ENCODE measurements at regions not wholly inside any gene's neighbourhood (a gene's known extent, or its start where the extent isn't known, plus 50 kb on each side); places are given as distances from the start of the nearest gene placed in this dataset.

DNA sequence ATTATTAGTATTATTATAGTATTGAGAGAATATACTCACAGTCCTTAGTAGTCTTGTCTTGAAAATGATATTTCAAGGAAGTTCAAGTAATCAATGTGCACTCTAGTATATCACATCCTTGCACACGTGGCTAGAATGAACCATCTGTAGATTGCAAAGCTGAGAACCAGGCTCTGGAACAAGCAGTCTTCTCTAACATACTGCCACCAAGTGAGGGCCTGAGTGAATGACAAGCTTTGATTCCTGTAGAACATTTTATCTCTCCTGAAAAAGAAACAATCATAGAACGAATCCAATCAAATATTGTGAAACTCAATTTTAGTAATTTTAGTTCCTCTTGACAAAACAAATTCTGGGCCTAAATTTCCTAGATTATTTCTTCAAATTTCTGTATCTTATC, 55.3 kb upstream of the SULT1C3 start:
- TF ChIP-seq, protein P1, sequence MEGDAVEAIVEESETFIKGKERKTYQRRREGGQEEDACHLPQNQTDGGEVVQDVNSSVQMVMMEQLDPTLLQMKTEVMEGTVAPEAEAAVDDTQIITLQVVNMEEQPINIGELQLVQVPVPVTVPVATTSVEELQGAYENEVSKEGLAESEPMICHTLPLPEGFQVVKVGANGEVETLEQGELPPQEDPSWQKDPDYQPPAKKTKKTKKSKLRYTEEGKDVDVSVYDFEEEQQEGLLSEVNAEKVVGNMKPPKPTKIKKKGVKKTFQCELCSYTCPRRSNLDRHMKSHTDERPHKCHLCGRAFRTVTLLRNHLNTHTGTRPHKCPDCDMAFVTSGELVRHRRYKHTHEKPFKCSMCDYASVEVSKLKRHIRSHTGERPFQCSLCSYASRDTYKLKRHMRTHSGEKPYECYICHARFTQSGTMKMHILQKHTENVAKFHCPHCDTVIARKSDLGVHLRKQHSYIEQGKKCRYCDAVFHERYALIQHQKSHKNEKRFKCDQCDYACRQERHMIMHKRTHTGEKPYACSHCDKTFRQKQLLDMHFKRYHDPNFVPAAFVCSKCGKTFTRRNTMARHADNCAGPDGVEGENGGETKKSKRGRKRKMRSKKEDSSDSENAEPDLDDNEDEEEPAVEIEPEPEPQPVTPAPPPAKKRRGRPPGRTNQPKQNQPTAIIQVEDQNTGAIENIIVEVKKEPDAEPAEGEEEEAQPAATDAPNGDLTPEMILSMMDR (IDR thresholded peaks at IDR 0.05) = no peak
- TF ChIP-seq POLR2A (IDR thresholded peaks at IDR 0.05) = no peak

Data from uterus (tissue), 2 donors.